ENCODE measurements at regions not wholly inside any gene's neighbourhood (a gene's known extent, or its start where the extent isn't known, plus 50 kb on each side); places are given as distances from the start of the nearest gene placed in this dataset.

GRCh38 chr5:9834871-9835770 lies 205.0 kb upstream of the TAS2R1 start:
- no peak for DNase-seq (ENCODE audit: low read depth in 2 of 2)
- TF ChIP-seq CTCF (IDR thresholded peaks at IDR 0.05; ENCODE audit: low read depth, low read length) = no peak
- H3K4me3 ChIP-seq (replicated peaks in 1 of 2; ENCODE audit: low read depth in 2 of 2, low read length in 2 of 2) = no peak overlapping the region

- no peak for TF ChIP-seq CTCF (IDR thresholded peaks at IDR 0.05; ENCODE audit: low read depth, low read length)
- no peak for DNase-seq (ENCODE audit: low read depth in 2 of 2)
- H3K4me3 ChIP-seq (replicated peaks in 1 of 2; ENCODE audit: low read depth in 2 of 2, low read length in 2 of 2) = no peak overlapping the region
Measured at GRCh38 chr5:9833871-9834270, 203.7 kb upstream of the TAS2R1 start.

GRCh38 chr5:9832921-9833320 lies 202.8 kb upstream of the TAS2R1 start:
- TF ChIP-seq CTCF (IDR thresholded peaks at IDR 0.05; ENCODE audit: low read depth, low read length) = no peak
- no peak for DNase-seq (ENCODE audit: low read depth in 2 of 2)
- no peak overlapping the region for H3K4me3 ChIP-seq (replicated peaks in 1 of 2; ENCODE audit: low read depth in 2 of 2, low read length in 2 of 2)

GRCh38 chr5:9831823-9832222 lies 201.7 kb upstream of the TAS2R1 start:
- DNase-seq (ENCODE audit: low read depth in 2 of 2) = peak in 1 of 2 donors; percentile 19
- no peak for TF ChIP-seq CTCF (IDR thresholded peaks at IDR 0.05; ENCODE audit: low read depth, low read length)
- H3K4me3 ChIP-seq (replicated peaks in 1 of 2; ENCODE audit: low read depth in 2 of 2, low read length in 2 of 2) = no peak overlapping the region

- H3K4me3 ChIP-seq (replicated peaks in 1 of 2; ENCODE audit: low read depth in 2 of 2, low read length in 2 of 2) = no peak overlapping the region
- no peak for TF ChIP-seq CTCF (IDR thresholded peaks at IDR 0.05; ENCODE audit: low read depth, low read length)
- no peak for DNase-seq (ENCODE audit: low read depth in 2 of 2)
Measured at GRCh38 chr5:9830184-9830583, 200.0 kb upstream of the TAS2R1 start.

- TF ChIP-seq CTCF (IDR thresholded peaks at IDR 0.05; ENCODE audit: low read depth, low read length) = no peak
- no peak for DNase-seq (ENCODE audit: low read depth in 2 of 2)
Measured at GRCh38 chr5:9829621-9830020, 199.5 kb upstream of the TAS2R1 start.

More at GRCh38 chr5:9829621-9830020, 199.5 kb upstream of the TAS2R1 start:
- H3K4me3 ChIP-seq (replicated peaks in 1 of 2; ENCODE audit: low read depth in 2 of 2, low read length in 2 of 2) = no peak overlapping the region

All from cardiac fibroblast (primary cell).